ENCODE measurements at regions not wholly inside any gene's neighbourhood (a gene's known extent, or its start where the extent isn't known, plus 50 kb on each side); places are given as distances from the start of the nearest gene placed in this dataset.

DNA sequence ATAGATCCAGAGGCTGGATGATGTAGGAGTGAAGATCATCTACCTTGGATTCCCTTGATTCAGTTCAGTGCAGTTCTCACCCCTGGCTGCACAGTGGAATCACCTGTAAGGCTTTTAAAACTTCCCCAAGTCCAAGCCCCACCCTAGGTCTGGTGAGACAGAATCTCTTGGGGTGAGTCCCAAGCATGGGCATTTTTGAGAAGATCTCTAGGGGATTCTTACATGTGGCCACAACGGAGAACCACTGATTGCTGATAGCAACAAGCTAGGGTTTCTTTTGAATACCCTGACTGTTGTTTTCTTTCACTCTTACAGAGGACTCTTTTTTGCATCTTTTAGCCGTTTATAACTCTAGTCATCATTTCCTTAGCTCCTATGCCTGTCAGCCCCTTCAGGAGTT, 204.9 kb upstream of the RASGRP1 start:
- TF ChIP-seq, protein P1, sequence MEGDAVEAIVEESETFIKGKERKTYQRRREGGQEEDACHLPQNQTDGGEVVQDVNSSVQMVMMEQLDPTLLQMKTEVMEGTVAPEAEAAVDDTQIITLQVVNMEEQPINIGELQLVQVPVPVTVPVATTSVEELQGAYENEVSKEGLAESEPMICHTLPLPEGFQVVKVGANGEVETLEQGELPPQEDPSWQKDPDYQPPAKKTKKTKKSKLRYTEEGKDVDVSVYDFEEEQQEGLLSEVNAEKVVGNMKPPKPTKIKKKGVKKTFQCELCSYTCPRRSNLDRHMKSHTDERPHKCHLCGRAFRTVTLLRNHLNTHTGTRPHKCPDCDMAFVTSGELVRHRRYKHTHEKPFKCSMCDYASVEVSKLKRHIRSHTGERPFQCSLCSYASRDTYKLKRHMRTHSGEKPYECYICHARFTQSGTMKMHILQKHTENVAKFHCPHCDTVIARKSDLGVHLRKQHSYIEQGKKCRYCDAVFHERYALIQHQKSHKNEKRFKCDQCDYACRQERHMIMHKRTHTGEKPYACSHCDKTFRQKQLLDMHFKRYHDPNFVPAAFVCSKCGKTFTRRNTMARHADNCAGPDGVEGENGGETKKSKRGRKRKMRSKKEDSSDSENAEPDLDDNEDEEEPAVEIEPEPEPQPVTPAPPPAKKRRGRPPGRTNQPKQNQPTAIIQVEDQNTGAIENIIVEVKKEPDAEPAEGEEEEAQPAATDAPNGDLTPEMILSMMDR (IDR thresholded peaks at IDR 0.05) = no peak
- TF ChIP-seq FOXJ3 (CRISPR knock-in tag; IDR thresholded peaks at IDR 0.05) = no peak
- TF ChIP-seq EZH2phosphoT487 (IDR thresholded peaks at IDR 0.05; ENCODE audit: borderline replicate concordance, low read depth) = no peak
- no peak for TF ChIP-seq RCOR1 (IDR thresholded peaks at IDR 0.05; ENCODE audit: low read length)
- TF ChIP-seq JUND (IDR thresholded peaks at IDR 0.05) = no peak
- TF ChIP-seq ELF1 (IDR thresholded peaks at IDR 0.05) = no peak
- no peak for TF ChIP-seq EP300 (IDR thresholded peaks at IDR 0.05; ENCODE audit: borderline replicate concordance in 1 of 2, low read depth in 1 of 2, low read length in 1 of 2)
- TF ChIP-seq, protein P2, sequence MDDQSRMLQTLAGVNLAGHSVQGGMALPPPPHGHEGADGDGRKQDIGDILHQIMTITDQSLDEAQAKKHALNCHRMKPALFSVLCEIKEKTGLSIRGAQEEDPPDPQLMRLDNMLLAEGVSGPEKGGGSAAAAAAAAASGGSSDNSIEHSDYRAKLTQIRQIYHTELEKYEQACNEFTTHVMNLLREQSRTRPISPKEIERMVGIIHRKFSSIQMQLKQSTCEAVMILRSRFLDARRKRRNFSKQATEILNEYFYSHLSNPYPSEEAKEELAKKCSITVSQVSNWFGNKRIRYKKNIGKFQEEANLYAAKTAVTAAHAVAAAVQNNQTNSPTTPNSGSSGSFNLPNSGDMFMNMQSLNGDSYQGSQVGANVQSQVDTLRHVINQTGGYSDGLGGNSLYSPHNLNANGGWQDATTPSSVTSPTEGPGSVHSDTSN (IDR thresholded peaks at IDR 0.05) = no peak
- no peak for TF ChIP-seq ZBTB33 (IDR thresholded peaks at IDR 0.05; ENCODE audit: borderline replicate concordance, low read depth)
- no peak for TF ChIP-seq POLR2AphosphoS5 (IDR thresholded peaks at IDR 0.05; ENCODE audit: low read depth, low read length)
- TF ChIP-seq SIN3A (IDR thresholded peaks at IDR 0.05; ENCODE audit: borderline replicate concordance, low read depth, low read length) = no peak
- TF ChIP-seq NRF1 (IDR thresholded peaks at IDR 0.05; ENCODE audit: low read depth, low read length) = no peak
- TF ChIP-seq, protein P3, sequence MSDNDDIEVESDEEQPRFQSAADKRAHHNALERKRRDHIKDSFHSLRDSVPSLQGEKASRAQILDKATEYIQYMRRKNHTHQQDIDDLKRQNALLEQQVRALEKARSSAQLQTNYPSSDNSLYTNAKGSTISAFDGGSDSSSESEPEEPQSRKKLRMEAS (IDR thresholded peaks at IDR 0.05; ENCODE audit: low read depth) = no peak
- TF ChIP-seq YY1 (IDR thresholded peaks at IDR 0.05; ENCODE audit: low read depth) = no peak

All from SK-N-SH (cell line).